GM20000 (cell line): ENCODE measurements at regions not wholly inside any gene's neighbourhood (a gene's known extent, or its start where the extent isn't known, plus 50 kb on each side); places are given as distances from the start of the nearest gene placed in this dataset.

Source experiments
- DNase-seq: peaks from one replicate; pipeline ENCODE4 v3.0.0; 2012; ENCODE audit warnings: low spot score
- TF ChIP-seq, protein P1 (sequence below): IDR thresholded peaks from 2 replicates; pipeline ENCODE4 v1.5.1; 2012; ENCODE audit warnings: mild to moderate bottlenecking, control low read depth; ENCODE audit errors: extremely low read depth, missing control alignments

DNA sequence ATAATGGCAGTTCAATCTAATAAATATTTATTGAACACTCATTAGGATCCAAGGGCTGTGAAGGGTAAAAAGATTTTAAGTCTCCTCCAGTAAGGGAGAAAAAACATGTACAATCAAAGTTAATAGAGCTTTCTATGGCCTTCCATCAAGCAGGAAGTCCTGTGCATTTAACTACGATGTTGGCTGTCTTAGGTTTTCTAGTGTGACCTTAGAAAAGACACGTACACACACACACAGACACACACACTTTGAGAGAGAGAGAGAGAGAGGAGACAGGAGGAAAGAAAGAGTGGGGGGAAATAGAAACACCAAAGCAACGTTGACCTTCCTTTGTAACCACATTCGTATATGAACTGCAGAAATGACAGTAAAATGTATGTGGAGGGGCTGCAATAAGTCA is 126.1 kb upstream of the TMC3 start:
- DNase-seq, result no peak
- TF ChIP-seq, protein P1, sequence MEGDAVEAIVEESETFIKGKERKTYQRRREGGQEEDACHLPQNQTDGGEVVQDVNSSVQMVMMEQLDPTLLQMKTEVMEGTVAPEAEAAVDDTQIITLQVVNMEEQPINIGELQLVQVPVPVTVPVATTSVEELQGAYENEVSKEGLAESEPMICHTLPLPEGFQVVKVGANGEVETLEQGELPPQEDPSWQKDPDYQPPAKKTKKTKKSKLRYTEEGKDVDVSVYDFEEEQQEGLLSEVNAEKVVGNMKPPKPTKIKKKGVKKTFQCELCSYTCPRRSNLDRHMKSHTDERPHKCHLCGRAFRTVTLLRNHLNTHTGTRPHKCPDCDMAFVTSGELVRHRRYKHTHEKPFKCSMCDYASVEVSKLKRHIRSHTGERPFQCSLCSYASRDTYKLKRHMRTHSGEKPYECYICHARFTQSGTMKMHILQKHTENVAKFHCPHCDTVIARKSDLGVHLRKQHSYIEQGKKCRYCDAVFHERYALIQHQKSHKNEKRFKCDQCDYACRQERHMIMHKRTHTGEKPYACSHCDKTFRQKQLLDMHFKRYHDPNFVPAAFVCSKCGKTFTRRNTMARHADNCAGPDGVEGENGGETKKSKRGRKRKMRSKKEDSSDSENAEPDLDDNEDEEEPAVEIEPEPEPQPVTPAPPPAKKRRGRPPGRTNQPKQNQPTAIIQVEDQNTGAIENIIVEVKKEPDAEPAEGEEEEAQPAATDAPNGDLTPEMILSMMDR, result no peak

DNA sequence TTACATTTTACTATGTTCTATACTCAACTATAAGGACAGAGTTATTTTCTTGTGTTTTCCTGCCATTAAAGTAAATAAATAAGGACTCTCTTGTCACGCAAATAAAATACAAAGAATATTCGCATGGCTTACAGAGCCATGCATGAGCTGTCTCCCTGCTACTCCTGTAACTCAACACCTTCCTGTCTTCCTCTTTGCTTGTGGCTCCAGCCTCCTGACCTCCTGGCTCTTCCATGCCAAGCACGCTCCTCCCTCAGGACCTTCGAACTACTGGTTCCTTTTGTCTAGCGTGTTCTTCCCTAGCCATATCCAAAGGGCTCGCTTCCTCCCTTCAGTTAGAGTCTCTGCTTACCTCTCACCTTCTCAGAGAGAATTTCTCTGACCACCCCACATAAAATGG is 124.3 kb upstream of the TMC3 start:
- DNase-seq, result no peak
- TF ChIP-seq, protein P1, result no peak

DNA sequence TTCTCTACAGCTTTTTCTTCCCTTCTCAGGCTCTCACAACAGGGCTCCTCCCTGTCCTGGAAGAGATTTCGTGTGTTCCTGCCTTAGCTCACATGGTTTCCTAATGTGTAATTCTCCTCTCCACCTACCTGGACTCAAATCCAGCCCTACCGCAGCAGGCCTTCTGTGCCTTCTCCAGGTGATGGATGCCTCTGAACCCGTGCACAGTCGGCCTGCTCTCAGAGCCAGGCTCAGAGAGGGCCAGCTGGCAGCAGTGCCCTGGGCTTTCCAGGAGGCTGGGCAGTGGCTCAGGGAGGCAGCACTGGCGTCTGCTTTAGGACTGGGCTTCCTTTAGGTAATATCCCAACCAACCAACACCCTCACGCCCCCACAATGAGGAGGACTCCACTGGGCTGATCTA is 123.2 kb upstream of the TMC3 start:
- TF ChIP-seq, protein P1, result no peak
- no peak for DNase-seq

DNA sequence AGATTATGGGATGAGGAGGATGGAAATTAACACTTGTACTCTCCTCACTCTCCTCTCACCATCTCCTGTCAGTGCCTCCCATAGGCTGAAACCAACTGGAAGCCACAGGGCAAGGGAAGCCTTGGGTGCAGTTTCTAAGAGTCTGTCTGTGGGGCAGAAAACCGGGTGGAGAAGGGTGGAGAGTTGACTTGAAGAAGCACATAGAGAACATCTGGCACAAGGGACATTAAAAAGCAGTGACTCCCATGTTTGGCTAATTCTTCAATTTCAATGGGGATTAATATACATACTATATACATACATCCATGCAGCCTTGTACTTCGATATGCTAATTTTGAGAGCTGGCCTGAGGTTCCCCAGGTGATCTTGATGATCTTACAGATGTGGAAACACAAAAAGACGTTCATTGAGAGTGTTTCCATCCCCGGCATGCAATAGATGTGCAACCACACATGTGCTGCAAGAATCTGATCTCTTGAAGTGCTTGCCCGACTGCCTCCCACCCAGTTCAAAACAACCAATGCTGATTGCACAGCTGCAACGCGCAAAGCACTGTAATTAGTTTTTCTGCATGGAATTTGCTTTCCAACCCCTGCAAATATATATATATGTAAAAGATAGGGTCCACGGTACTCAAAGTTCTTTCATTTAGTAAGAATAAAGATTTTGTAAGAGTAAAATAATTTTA is 121.9 kb upstream of the TMC3 start:
- TF ChIP-seq, protein P1, result no peak
- DNase-seq, result no peak

DNA sequence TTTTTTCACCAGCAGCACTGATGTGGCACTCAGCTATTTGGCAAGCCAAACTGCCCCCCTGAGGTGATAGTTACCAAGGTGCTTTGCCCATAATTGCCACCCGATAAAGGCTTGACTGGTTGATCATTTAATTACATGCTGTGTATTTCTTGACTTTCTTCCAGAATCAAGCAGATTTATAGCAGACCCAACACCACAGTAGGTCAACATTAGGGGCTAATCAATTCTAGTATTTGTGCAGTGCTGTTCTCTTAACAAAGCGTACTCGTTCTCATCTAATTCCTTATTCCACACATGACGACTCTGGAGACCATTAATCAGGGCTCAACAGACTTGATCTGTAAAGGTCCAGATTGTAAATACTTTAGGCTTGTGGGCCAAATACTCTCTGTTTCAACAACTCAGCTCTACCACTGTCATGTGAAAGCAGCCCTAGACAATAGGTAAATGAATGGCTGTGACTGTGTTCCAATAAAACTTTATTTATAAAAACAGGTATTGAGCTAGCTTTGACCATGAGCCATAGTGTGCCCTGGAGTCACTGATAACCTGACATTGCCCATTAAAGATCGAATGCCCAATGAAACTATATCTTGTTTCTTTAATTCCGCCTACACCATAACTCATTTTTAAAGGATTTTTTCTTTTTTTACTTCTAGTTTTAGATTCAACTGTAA is 119.1 kb upstream of the TMC3 start:
- no peak for DNase-seq
- TF ChIP-seq, protein P1, result no peak

DNA sequence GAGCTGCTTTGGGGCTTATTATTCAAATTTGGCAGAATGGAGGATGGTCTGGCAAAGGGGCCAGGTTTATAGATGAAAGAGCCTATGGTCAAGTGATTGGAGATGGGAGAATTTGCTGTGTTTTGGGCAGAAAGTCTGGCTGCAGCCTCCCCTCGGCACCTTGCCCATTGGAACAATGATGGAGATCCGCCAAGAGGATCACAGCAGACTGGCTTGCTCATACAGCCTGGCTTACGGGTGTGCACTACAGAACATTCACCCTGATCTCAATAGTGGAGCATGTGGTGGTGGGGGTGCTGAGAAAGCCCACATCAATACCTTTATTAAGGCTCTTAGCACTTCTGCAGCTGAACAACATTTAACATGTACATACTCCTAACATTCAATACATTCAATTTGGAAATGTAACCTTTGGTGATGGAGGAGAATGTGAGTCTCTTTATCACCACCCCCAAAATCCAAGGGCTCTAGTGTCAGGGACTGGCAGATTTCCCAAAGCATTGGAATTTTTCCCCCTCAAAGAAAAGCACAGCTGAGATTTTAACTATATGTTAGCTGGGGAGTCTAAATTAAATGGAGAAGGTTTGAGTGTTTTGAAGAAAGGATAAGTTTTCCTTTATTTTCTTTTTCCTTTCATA is 118.4 kb upstream of the TMC3 start:
- DNase-seq, result no peak
- TF ChIP-seq, protein P1, result no peak

DNA sequence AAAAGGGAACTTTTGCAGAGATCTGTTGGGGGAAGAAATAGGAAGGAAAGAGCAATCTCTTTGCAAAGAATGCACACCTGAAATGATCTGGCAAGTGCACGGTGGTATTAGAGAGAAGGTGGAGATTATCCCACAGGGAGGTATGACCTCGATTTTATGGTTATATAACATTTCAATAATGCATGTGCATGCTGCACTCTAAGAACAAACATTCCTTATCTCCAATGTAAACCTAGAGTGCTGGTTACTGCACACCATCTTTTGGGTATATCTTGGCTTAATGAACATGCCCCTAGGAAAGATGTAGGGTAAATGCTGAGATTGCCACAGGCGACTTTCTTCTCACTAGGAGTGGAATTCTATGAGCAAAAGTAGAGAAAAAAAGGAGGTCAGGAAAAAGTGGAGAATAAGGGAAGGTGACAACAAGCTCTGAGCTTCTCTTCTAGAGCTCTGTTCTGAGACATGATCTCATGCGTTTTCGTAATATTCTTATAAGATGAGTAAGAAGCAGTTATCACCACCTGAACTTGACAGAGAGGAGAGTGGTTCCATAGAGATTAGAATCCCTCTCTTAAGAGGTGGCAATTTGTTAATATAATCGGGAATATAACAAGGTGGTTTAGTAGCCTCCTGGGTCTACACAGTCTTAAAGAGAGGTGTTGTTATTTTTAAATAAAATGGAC is 117.5 kb upstream of the TMC3 start:
- no peak for DNase-seq
- TF ChIP-seq, protein P1, result no peak
